Stomach (tissue), 4 donors: ENCODE measurements at regions not wholly inside any gene's neighbourhood (a gene's known extent, or its start where the extent isn't known, plus 50 kb on each side); places are given as distances from the start of the nearest gene placed in this dataset.

Experiments used
- CTCF ChIP-seq, 7 experiments: fragments of 450-650 bp in 4 of 7; fragments of 200-600 bp in 3 of 7; sonication (generic) in 3 of 7; IDR thresholded peaks; one replicate each; pipeline ENCODE4 v1.5.1; 2016 to 2019; ENCODE audit warnings: antibody characterized with exemption in 7 of 7, control low read depth in 2 of 7, mild to moderate bottlenecking in 1 of 7
- POLR2A ChIP-seq, 4 donors: fragments of 450-650 bp; IDR thresholded peaks; one replicate each; pipeline ENCODE4 v1.6.1; 2016; ENCODE audit warnings: antibody characterized with exemption in 4 of 4, control low read depth in 2 of 4, mild to moderate bottlenecking in 1 of 4, moderate library complexity in 1 of 4

GRCh38 chr4:141389649-141390048, 169.0 kb downstream of the ZNF330 start:
- TF ChIP-seq CTCF (IDR thresholded peaks at IDR 0.05): no peak
- TF ChIP-seq POLR2A (IDR thresholded peaks at IDR 0.05): no peak
